HCT116 (cell line): ENCODE measurements at regions not wholly inside any gene's neighbourhood (a gene's known extent, or its start where the extent isn't known, plus 50 kb on each side); places are given as distances from the start of the nearest gene placed in this dataset.

Experiments
- ATAC-seq: fragments of 200-7000 bp; cut with Tn5 transposase; 2 replicates; pipeline ENCODE4 v1.9.1; 2020; ENCODE audit warnings: mild to moderate bottlenecking, moderate library complexity
- BruUV-seq: library from RNA; stranded (reverse); fragments of 400-500 nt; replicated peaks from 2 replicates; lab custom pipeline; 2021; lab: Mats Ljungman, UMichigan
- CTCF ChIA-PET: fragments of 300-600 bp; sonication (Branson Sonifier 250); formaldehyde crosslinking; loops from one replicate; lab custom pipeline; 2021; ENCODE audit warnings: antibody characterized with exemption; lab: Charles Lee
- POLR2A ChIA-PET: fragments of 300-600, 350-600 bp; sonication (Branson Sonifier 250); formaldehyde crosslinking; loops from one replicate; lab custom pipeline; 2021; ENCODE audit warnings: antibody characterized with exemption; lab: Charles Lee
- RAD21 ChIA-PET, 2 experiments: fragments of 300-600 bp; sonication (Branson Sonifier 250); formaldehyde crosslinking; loops; one replicate each; lab custom pipeline; 2023; ENCODE audit warnings: low total read pairs in 2 of 2; ENCODE audit not compliant: uncharacterized antibody in 2 of 2, unreplicated experiment in 2 of 2, low non-redundant PET in 1 of 2; lab: Charles Lee
- DNase-seq: peaks from one replicate; pipeline ENCODE4 v3.0.0-alpha.2; 2010; ENCODE audit warnings: low read depth, low spot score
- H2AFZ ChIP-seq: fragments of 200-600 bp; shearing (Covaris generic), sonication (generic); 2 replicates; pipeline ENCODE4 v1.6.1; 2017; ENCODE audit warnings: low read depth, mixed run types, mixed read lengths, antibody characterized with exemption, low read length; ENCODE audit not compliant: poor library complexity, severe bottlenecking
- H3K27ac ChIP-seq: 2 replicates; pipeline ENCODE4 v1.5.1; 2012; ENCODE audit warnings: low read depth, low read length
- H3K27me3 ChIP-seq: fragments of 200-600 bp; sonication (generic); 2 replicates; pipeline ENCODE4 v1.6.1; 2016; ENCODE audit warnings: mixed run types, low read length, mixed read lengths; ENCODE audit not compliant: insufficient read depth
- H3K36me3 ChIP-seq, 2 experiments: fragments of 200-500 bp in 1 of 2; fragments of 200-600 bp in 1 of 2; sonication (Bioruptor generic) in 1 of 2; sonication (generic) in 1 of 2; 2 replicates each; pipeline versions ENCODE4 v1.5.1 to v1.6.1; 2014 to 2016; ENCODE audit warnings: low read length in 2 of 2, inconsistent platforms in 1 of 2, mixed read lengths in 1 of 2, mixed run types in 1 of 2; ENCODE audit not compliant: insufficient read depth in 2 of 2, control insufficient read depth in 1 of 2
- H3K4me1 ChIP-seq, 2 experiments: fragments of 200-600 bp in 1 of 2; sonication (generic) in 1 of 2; 2 replicates each; pipeline versions ENCODE4 v1.5.1 to v1.6.1; 2012 to 2017; ENCODE audit warnings: low read length in 2 of 2, inconsistent platforms in 1 of 2, mild to moderate bottlenecking in 1 of 2, mixed read lengths in 1 of 2, mixed run types in 1 of 2, moderate library complexity in 1 of 2; ENCODE audit not compliant: insufficient read depth in 2 of 2, control insufficient read depth in 1 of 2
- H3K4me2 ChIP-seq: fragments of 200-600 bp; sonication (generic); 2 replicates; pipeline ENCODE4 v1.6.1; 2017; ENCODE audit warnings: mixed run types, low read length, mixed read lengths
- H3K4me3 ChIP-seq, 2 experiments: fragments of 200-600 bp in 1 of 2; sonication (generic) in 1 of 2; replicated peaks in 1 of 2; 2 replicates each; pipeline ENCODE4 v1.5.1; 2011 to 2016; ENCODE audit warnings: low read length in 2 of 2, control low read depth in 1 of 2, low read depth in 1 of 2, mild to moderate bottlenecking in 1 of 2, mixed read lengths in 1 of 2, mixed run types in 1 of 2
- H3K79me2 ChIP-seq: fragments of 200-600 bp; sonication (generic); 2 replicates; pipeline ENCODE4 v1.6.1; 2017; ENCODE audit warnings: mild to moderate bottlenecking, mixed run types, low read length, moderate library complexity, mixed read lengths; ENCODE audit not compliant: insufficient read depth
- H3K9ac ChIP-seq: fragments of 200-600 bp; sonication (generic); 2 replicates; pipeline ENCODE4 v1.6.1; 2016; ENCODE audit warnings: low read length, mixed read lengths
- H3K9me2 ChIP-seq: fragments of 200-600 bp; sonication (generic), shearing (Covaris generic); 2 replicates; pipeline ENCODE4 v1.6.1; 2017; ENCODE audit warnings: mixed run types, mild to moderate bottlenecking, moderate library complexity; ENCODE audit not compliant: insufficient read depth
- H3K9me3 ChIP-seq, 2 experiments: fragments of 200-500 bp in 1 of 2; fragments of 200-600 bp in 1 of 2; sonication (Bioruptor generic) in 1 of 2; sonication (generic) in 1 of 2; 2 replicates each; pipeline ENCODE4 v1.6.1; 2014 to 2017; ENCODE audit warnings: low read length in 2 of 2, mixed read lengths in 2 of 2, inconsistent platforms in 1 of 2, low read depth in 1 of 2, mild to moderate bottlenecking in 1 of 2, mixed run types in 1 of 2, moderate library complexity in 1 of 2; ENCODE audit not compliant: control insufficient read depth in 1 of 2, insufficient read depth in 1 of 2
- H4K20me1 ChIP-seq: fragments of 200-600 bp; sonication (generic), shearing (Covaris generic); 2 replicates; pipeline ENCODE4 v1.6.1; 2017; ENCODE audit warnings: mixed run types, mild to moderate bottlenecking, moderate library complexity; ENCODE audit not compliant: insufficient read depth
- ATF3 ChIP-seq: IDR thresholded peaks from 2 replicates; pipeline ENCODE4 v1.6.1; 2012
- CBX3 ChIP-seq: IDR thresholded peaks from 2 replicates; pipeline ENCODE4 v1.6.1; 2012; ENCODE audit warnings: low read depth
- EZH2phosphoT487 ChIP-seq: fragments of 200-600 bp; IDR thresholded peaks from 2 replicates; pipeline ENCODE4 v1.6.1; 2018; ENCODE audit warnings: antibody characterized with exemption, borderline replicate concordance
- FOSL1 ChIP-seq: IDR thresholded peaks from 2 replicates; pipeline ENCODE4 v1.6.1; 2012; ENCODE audit warnings: low read depth
- JUND ChIP-seq: IDR thresholded peaks from 2 replicates; pipeline ENCODE4 v1.6.1; 2012
- MAX ChIP-seq: IDR thresholded peaks from 2 replicates; pipeline ENCODE4 v1.6.1; 2012
- POLR2A ChIP-seq: IDR thresholded peaks from 2 replicates; pipeline ENCODE4 v1.7.0; 2011; ENCODE audit warnings: borderline replicate concordance; ENCODE audit not compliant: insufficient read depth, insufficient read length; ENCODE audit errors: extremely low read depth
- RAD21 ChIP-seq: IDR thresholded peaks from 2 replicates; pipeline ENCODE4 v1.6.1; 2012; ENCODE audit warnings: low read depth, mild to moderate bottlenecking
- REST ChIP-seq: IDR thresholded peaks from 2 replicates; pipeline ENCODE4 v1.6.1; 2012; ENCODE audit warnings: low read depth
- SIN3A ChIP-seq: IDR thresholded peaks from 2 replicates; pipeline ENCODE4 v1.6.1; 2012; ENCODE audit warnings: low read depth
- SRF ChIP-seq: IDR thresholded peaks from 2 replicates; pipeline ENCODE4 v1.6.1; 2012; ENCODE audit warnings: low read depth
- TCF7L2 ChIP-seq: IDR thresholded peaks from 2 replicates; pipeline ENCODE4 v1.7.0; 2011; ENCODE audit warnings: borderline replicate concordance, inconsistent platforms; ENCODE audit not compliant: insufficient read depth, insufficient read length; ENCODE audit errors: extremely low read depth
- YY1 ChIP-seq: IDR thresholded peaks from 2 replicates; pipeline ENCODE4 v1.6.1; 2011; ENCODE audit warnings: low read length, low read depth, moderate library complexity, mild to moderate bottlenecking; ENCODE audit not compliant: insufficient replicate concordance; ENCODE audit errors: extremely low read depth
- intact Hi-C: fragments of 100-400 bp; cut with micrococcal nuclease; formaldehyde crosslinking; loops from 2 replicates; pipeline ENCODE4 v1.10.0; 2022

GRCh38 chr2:120415728-120416509 is 70.0 kb downstream of the INHBB start:
- 0 out of 2 replicates have a peak, but pooled peaks cover 4% of the 10 kb centered on the region for H3K27me3 ChIP-seq
- no peak overlapping the region for H2AFZ ChIP-seq
- intact Hi-C loops, result no loop called here
- ChIA-PET RAD21 (no interaction called here), POLR2A (no interaction called here), CTCF (no interaction called here)
- H3K4me2 ChIP-seq, result no peak overlapping the region
- no peak for DNase-seq
- no peaks in the 10 kb centered on the region for H3K79me2 ChIP-seq
- TF ChIP-seq FOSL1 (no peak), YY1 (no peak), ATF3 (no peak), POLR2A (no peak), JUND (no peak), SIN3A (no peak), CBX3 (no peak), TCF7L2 (no peak), MAX (no peak), SRF (no peak), EZH2phosphoT487 (no peak), RAD21 (no peak), REST (no peak)
- no peaks in the 10 kb centered on the region for H3K36me3 ChIP-seq
- H4K20me1 ChIP-seq, result no peaks in the 10 kb centered on the region
- BruUV-seq, result no TSS peak
- no peak overlapping the region for H3K27ac ChIP-seq
- H3K9ac ChIP-seq, result no peak overlapping the region
- H3K9me3 ChIP-seq, result no peaks in the 10 kb centered on the region
- H3K4me3 ChIP-seq, result no peak overlapping the region
- no peaks in the 10 kb centered on the region for H3K9me2 ChIP-seq
- no peak for ATAC-seq
- H3K4me1 ChIP-seq, result no peaks in the 10 kb centered on the region
